A549 (cell line): ENCODE measurements at regions not wholly inside any gene's neighbourhood (a gene's known extent, or its start where the extent isn't known, plus 50 kb on each side); places are given as distances from the start of the nearest gene placed in this dataset.

Source experiments
- ATAC-seq, 2 experiments: fragments of 200-7000 bp in 1 of 2; fragments of >200 bp in 1 of 2; cut with Nextera tagmentation in 1 of 2; cut with Tn5 transposase in 1 of 2; 3 replicates each; pipeline versions ENCODE4 v1.8.0 to v1.9.1; 2018 to 2020; ENCODE audit warnings: mild to moderate bottlenecking in 1 of 2, moderate library complexity in 1 of 2
- CTCF ChIA-PET: fragments of 300-600 bp; sonication (Branson Sonifier 250); formaldehyde crosslinking; extraction: SDS; loops from one replicate; lab custom pipeline; 2021; ENCODE audit warnings: antibody characterized with exemption, inconsistent platforms; lab: Yijun Ruan, JAX
- POLR2A ChIA-PET: fragments of 350-600 bp; formaldehyde crosslinking; extraction: SDS; loops from one replicate; lab custom pipeline; 2021; ENCODE audit warnings: antibody characterized with exemption, inconsistent platforms; lab: Yijun Ruan, JAX
- DNase-seq, 2 experiments: peaks; one replicate each; pipeline versions ENCODE4 v3.0.0 to v3.0.0-alpha.2; 2011 to 2016; ENCODE audit warnings: low read depth in 1 of 2, low spot score in 1 of 2
- FAIRE-seq: peaks from 2 replicates; lab custom pipeline; 2011; peaks lifted over from hg19 to GRCh38; lab: Jason Lieb, UNC
- H3K27ac ChIP-seq, 2 experiments: fragments of >200 bp; sonication (Bioruptor Twin); formaldehyde crosslinking; 3 replicates each; pipeline ENCODE4 v1.5.1; 2016 to 2017
- H3K4me1 ChIP-seq: fragments of >200 bp; sonication (Bioruptor Twin); formaldehyde crosslinking; 3 replicates; pipeline ENCODE4 v1.6.1; 2016
- H3K4me2 ChIP-seq: fragments of >200 bp; sonication (Bioruptor Twin); formaldehyde crosslinking; 3 replicates; pipeline ENCODE4 v1.6.1; 2016
- H3K4me3 ChIP-seq: fragments of >200 bp; sonication (Bioruptor Twin); formaldehyde crosslinking; 3 replicates; pipeline ENCODE4 v1.5.1; 2016
- H3K9me3 ChIP-seq: fragments of >200 bp; sonication (Bioruptor Twin); formaldehyde crosslinking; 3 replicates; pipeline ENCODE4 v1.6.1; 2016
- CBX2 ChIP-seq: fragments of 200-600 bp; sonication (generic); IDR thresholded peaks from 2 replicates; pipeline ENCODE4 v1.6.1; 2016; ENCODE audit warnings: low read depth, mild to moderate bottlenecking, borderline replicate concordance
- CBX8 ChIP-seq: fragments of 200-600 bp; sonication (generic); IDR thresholded peaks from 2 replicates; pipeline ENCODE4 v1.6.1; 2016
- CEBPB ChIP-seq, 2 experiments: fragments of >200 bp in 1 of 2; sonication (Bioruptor Twin) in 1 of 2; formaldehyde crosslinking in 1 of 2; IDR thresholded peaks; 2 replicates each; pipeline ENCODE4 v1.6.1; 2012 to 2016
- CTCF ChIP-seq: fragments of >200 bp; sonication (Bioruptor Twin); formaldehyde crosslinking; IDR thresholded peaks from 3 replicates; pipeline ENCODE4 v1.5.1; 2016
- EHMT2 ChIP-seq: fragments of 200-600 bp; sonication (generic); IDR thresholded peaks from 2 replicates; pipeline ENCODE4 v1.6.1; 2016; ENCODE audit warnings: antibody characterized with exemption, low read depth, mild to moderate bottlenecking, moderate library complexity
- EP300 ChIP-seq, 2 experiments: fragments of >200 bp; sonication (Bioruptor Twin); formaldehyde crosslinking; IDR thresholded peaks; 2 replicates in 1 of 2; 3 replicates in 1 of 2; pipeline ENCODE4 v1.6.1; 2016 to 2017
- FOSL2 ChIP-seq, 2 experiments: fragments of 450-650 bp in 1 of 2; fragments of >200 bp in 1 of 2; sonication (Bioruptor Twin) in 1 of 2; formaldehyde crosslinking; IDR thresholded peaks; 2 replicates each; pipeline versions ENCODE4 v1.5.0 to v1.6.1; 2016 to 2020; ENCODE audit warnings: mild to moderate bottlenecking in 1 of 2, moderate library complexity in 1 of 2
- GATA3 ChIP-seq: IDR thresholded peaks from 2 replicates; pipeline ENCODE4 v1.6.1; 2012; ENCODE audit warnings: borderline replicate concordance
- HEYL ChIP-seq: fragments of 250-450 bp; sonication (Bioruptor Pico); IDR thresholded peaks from 2 replicates; pipeline ENCODE4 v1.8.0; 2021; ENCODE audit warnings: mild to moderate bottlenecking, moderate library complexity
- HOXA7 ChIP-seq: fragments of 250-450 bp; sonication (Bioruptor Pico); IDR thresholded peaks from 2 replicates; pipeline ENCODE4 v1.5.0; 2020; ENCODE audit warnings: mild to moderate bottlenecking, moderate library complexity
- JUNB ChIP-seq: fragments of >200 bp; sonication (Bioruptor Twin); formaldehyde crosslinking; IDR thresholded peaks from 2 replicates; pipeline ENCODE4 v1.6.1; 2016
- MAFK ChIP-seq: fragments of 450-650 bp; IDR thresholded peaks from 2 replicates; pipeline ENCODE4 v1.6.1; 2014; ENCODE audit not compliant: partially characterized antibody
- POLR2A ChIP-seq: IDR thresholded peaks from 2 replicates; pipeline ENCODE4 v1.6.1; 2012; ENCODE audit warnings: mild to moderate bottlenecking, low read length
- POLR2AphosphoS2 ChIP-seq: conservative IDR thresholded peaks from 2 replicates; pipeline ENCODE4 v1.6.1; 2012; ENCODE audit warnings: low read length, improper control_type of control experiment, inconsistent platforms
- RAD21 ChIP-seq, 2 experiments: fragments of >200 bp in 1 of 2; sonication (Bioruptor Twin) in 1 of 2; formaldehyde crosslinking in 1 of 2; IDR thresholded peaks in 1 of 2; conservative IDR thresholded peaks in 1 of 2; 2 replicates in 1 of 2; 3 replicates in 1 of 2; pipeline ENCODE4 v1.6.1; 2012 to 2018; ENCODE audit warnings: inconsistent platforms in 1 of 2
- RNF2 ChIP-seq: fragments of 200-600 bp; sonication (generic); IDR thresholded peaks from 2 replicates; pipeline ENCODE4 v1.6.1; 2016; ENCODE audit warnings: low read depth, mild to moderate bottlenecking, antibody characterized with exemption, moderate library complexity, borderline replicate concordance
- SREBF2 ChIP-seq: fragments of 450-650 bp; IDR thresholded peaks from 2 replicates; pipeline ENCODE4 v1.6.1; 2014; ENCODE audit warnings: mild to moderate bottlenecking, moderate library complexity
- TFCP2L1 ChIP-seq: fragments of 250-450 bp; sonication (Bioruptor Pico); IDR thresholded peaks from 2 replicates; pipeline ENCODE4 v1.5.0; 2021; ENCODE audit warnings: mild to moderate bottlenecking
- TP53 ChIP-seq: fragments of 250-450 bp; sonication (Bioruptor Pico); IDR thresholded peaks from 2 replicates; pipeline ENCODE4 v1.5.0; 2021; ENCODE audit warnings: mild to moderate bottlenecking, moderate library complexity
- ZC3H11A ChIP-seq: fragments of 450-650 bp; IDR thresholded peaks from 2 replicates; pipeline ENCODE4 v1.6.1; 2014; ENCODE audit warnings: antibody characterized with exemption, mild to moderate bottlenecking
- ZFP36 ChIP-seq: fragments of 450-650 bp; IDR thresholded peaks from 2 replicates; pipeline ENCODE4 v1.6.1; 2014; ENCODE audit warnings: borderline replicate concordance; ENCODE audit not compliant: partially characterized antibody
- ZNF302 ChIP-seq: fragments of 250-450 bp; sonication (Bioruptor Pico); IDR thresholded peaks from 2 replicates; pipeline ENCODE4 v1.9.0; 2021; ENCODE audit warnings: inconsistent platforms, mild to moderate bottlenecking, moderate library complexity
- WGBS: methylation state at CpG from one replicate; pipeline ENCODE4 v1.1.6; 2017; ENCODE audit errors: missing lambda C conversion rate; 5-methylcytosine and 5-hydroxymethylcytosine counted together
- TF ChIP-seq, protein P1 (sequence below): fragments of 200-600 bp; sonication (generic); IDR thresholded peaks from 2 replicates; pipeline ENCODE4 v1.6.1; 2016; ENCODE audit warnings: antibody characterized with exemption, mild to moderate bottlenecking, moderate library complexity
- TF ChIP-seq, protein P2 (sequence below): IDR thresholded peaks from 2 replicates; pipeline ENCODE4 v1.6.1; 2012
- TF ChIP-seq, protein P3 (sequence below): fragments of 150-350 bp; IDR thresholded peaks from 2 replicates; pipeline ENCODE4 v1.6.1; 2014; ENCODE audit warnings: low read depth, mild to moderate bottlenecking, low read length
- TF ChIP-seq, protein P4 (sequence below): fragments of >200 bp; sonication (Bioruptor Twin); formaldehyde crosslinking; IDR thresholded peaks from 3 replicates; pipeline ENCODE4 v1.6.1; 2016
- TF ChIP-seq, protein P5 (sequence below): fragments of 250-450 bp; sonication (Bioruptor Pico); IDR thresholded peaks from 2 replicates; pipeline ENCODE4 v1.5.0; 2021; ENCODE audit warnings: mild to moderate bottlenecking, moderate library complexity, borderline replicate concordance

GRCh38 chr1:94324178-94324544, 86.8 kb upstream of the ARHGAP29 start:
- Histone ChIP-seq H3K4me2 (peak overlapping the region; percentile 72), H3K4me1 (peaks cover 77% of the 10 kb centered on the region), H3K27ac (peak overlapping the region; percentile 78 to 90)
- DNase-seq = no peak
- FAIRE-seq = no peak
- POLR2A ChIA-PET = no interaction called here
- TF ChIP-seq EP300 (IDR thresholded peaks at IDR 0.05) (peak in 1 of 2 experiments; percentile 35; a peak in 1 of 5 replicates), EHMT2 (no peak), GATA3 (peak; percentile 70; the same call in 1 of the 2 replicates), CTCF (no peak), TP53 (CRISPR knock-in tag) (no peak), POLR2A (no peak), CBX2 (no peak), JUNB (peak; percentile 61)
- TF ChIP-seq, all 56 proteins: peak for 3
- WGBS = 26% methylated on average over 4 of the region's 4 CpGs
- Histone ChIP-seq H3K9me3 (no peaks in the 10 kb centered on the region), H3K4me3 (no peak overlapping the region)
- ATAC-seq = no peak
- CTCF ChIA-PET = interaction anchor here (1.4 to 5.4 kb wide), 2 partner anchors 12 to 285 kb away, joined by 5 to 35 read pairs; no protein-coding TSS in a partner anchor

DNA sequence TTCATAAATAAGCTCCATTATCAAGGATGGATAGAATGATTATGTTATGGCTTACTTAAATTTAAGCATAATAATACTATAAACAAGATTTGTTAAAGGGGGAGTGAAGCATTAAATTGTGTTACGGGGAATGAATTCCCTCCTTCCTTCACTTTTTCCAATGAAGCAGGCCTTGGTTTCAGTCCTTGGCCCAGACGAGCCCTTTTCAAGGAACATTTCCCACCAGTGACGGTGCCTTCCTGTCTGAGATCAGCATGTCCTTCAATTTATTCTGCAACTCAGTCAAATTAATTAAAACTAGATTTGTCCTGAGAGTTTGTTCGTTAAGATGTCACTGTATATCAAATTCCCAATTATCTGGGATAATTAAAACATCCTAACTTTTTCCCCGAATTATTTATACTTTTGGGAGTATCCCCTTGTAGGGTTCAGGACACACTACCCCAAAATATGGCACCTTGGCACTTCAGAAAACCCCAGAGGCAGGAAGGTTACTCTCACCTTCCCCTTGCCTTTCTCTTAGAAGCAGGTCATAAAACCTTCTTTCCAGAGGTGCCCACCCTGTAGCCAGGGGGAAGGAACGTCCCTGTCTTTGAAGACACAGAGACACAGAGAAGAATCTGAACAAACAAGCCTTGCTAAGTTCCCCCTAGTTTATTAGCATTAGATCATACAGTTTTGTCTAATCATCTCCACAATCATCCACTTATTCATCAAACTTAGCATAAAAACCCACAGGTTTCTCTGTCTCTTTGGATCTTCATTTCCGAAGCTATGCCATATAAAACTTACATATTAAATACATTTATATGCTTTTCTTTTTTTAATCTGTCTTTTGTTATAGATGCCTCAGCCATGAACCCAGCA, 86.2 kb upstream of the ARHGAP29 start:
- TF ChIP-seq RAD21 (conservative IDR thresholded peaks at IDR 0.05 in 1 of 2, IDR thresholded peaks at IDR 0.05 in 1 of 2) (no peak), ZC3H11A (no peak), POLR2A (no peak), CBX8 (no peak), CEBPB (IDR thresholded peaks at IDR 0.05) (no peak), SREBF2 (no peak), RNF2 (no peak), HEYL (CRISPR knock-in tag) (no peak), MAFK (no peak), TFCP2L1 (CRISPR knock-in tag) (no peak), HOXA7 (CRISPR knock-in tag) (no peak), POLR2AphosphoS2 (no peak), ZFP36 (no peak), FOSL2 (IDR thresholded peaks at IDR 0.05) (no peak), FOSL2 (CRISPR knock-in tag; IDR thresholded peaks at IDR 0.05) (no peak), ZNF302 (CRISPR knock-in tag) (no peak)
- TF ChIP-seq, protein P1, sequence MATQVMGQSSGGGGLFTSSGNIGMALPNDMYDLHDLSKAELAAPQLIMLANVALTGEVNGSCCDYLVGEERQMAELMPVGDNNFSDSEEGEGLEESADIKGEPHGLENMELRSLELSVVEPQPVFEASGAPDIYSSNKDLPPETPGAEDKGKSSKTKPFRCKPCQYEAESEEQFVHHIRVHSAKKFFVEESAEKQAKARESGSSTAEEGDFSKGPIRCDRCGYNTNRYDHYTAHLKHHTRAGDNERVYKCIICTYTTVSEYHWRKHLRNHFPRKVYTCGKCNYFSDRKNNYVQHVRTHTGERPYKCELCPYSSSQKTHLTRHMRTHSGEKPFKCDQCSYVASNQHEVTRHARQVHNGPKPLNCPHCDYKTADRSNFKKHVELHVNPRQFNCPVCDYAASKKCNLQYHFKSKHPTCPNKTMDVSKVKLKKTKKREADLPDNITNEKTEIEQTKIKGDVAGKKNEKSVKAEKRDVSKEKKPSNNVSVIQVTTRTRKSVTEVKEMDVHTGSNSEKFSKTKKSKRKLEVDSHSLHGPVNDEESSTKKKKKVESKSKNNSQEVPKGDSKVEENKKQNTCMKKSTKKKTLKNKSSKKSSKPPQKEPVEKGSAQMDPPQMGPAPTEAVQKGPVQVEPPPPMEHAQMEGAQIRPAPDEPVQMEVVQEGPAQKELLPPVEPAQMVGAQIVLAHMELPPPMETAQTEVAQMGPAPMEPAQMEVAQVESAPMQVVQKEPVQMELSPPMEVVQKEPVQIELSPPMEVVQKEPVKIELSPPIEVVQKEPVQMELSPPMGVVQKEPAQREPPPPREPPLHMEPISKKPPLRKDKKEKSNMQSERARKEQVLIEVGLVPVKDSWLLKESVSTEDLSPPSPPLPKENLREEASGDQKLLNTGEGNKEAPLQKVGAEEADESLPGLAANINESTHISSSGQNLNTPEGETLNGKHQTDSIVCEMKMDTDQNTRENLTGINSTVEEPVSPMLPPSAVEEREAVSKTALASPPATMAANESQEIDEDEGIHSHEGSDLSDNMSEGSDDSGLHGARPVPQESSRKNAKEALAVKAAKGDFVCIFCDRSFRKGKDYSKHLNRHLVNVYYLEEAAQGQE = no peak
- TF ChIP-seq, protein P2, sequence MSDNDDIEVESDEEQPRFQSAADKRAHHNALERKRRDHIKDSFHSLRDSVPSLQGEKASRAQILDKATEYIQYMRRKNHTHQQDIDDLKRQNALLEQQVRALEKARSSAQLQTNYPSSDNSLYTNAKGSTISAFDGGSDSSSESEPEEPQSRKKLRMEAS = no peak
- TF ChIP-seq, protein P3, sequence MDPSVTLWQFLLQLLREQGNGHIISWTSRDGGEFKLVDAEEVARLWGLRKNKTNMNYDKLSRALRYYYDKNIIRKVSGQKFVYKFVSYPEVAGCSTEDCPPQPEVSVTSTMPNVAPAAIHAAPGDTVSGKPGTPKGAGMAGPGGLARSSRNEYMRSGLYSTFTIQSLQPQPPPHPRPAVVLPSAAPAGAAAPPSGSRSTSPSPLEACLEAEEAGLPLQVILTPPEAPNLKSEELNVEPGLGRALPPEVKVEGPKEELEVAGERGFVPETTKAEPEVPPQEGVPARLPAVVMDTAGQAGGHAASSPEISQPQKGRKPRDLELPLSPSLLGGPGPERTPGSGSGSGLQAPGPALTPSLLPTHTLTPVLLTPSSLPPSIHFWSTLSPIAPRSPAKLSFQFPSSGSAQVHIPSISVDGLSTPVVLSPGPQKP = no peak
- TF ChIP-seq, protein P4, sequence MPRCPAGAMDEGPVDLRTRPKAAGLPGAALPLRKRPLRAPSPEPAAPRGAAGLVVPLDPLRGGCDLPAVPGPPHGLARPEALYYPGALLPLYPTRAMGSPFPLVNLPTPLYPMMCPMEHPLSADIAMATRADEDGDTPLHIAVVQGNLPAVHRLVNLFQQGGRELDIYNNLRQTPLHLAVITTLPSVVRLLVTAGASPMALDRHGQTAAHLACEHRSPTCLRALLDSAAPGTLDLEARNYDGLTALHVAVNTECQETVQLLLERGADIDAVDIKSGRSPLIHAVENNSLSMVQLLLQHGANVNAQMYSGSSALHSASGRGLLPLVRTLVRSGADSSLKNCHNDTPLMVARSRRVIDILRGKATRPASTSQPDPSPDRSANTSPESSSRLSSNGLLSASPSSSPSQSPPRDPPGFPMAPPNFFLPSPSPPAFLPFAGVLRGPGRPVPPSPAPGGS = no peak
- TF ChIP-seq, protein P5, sequence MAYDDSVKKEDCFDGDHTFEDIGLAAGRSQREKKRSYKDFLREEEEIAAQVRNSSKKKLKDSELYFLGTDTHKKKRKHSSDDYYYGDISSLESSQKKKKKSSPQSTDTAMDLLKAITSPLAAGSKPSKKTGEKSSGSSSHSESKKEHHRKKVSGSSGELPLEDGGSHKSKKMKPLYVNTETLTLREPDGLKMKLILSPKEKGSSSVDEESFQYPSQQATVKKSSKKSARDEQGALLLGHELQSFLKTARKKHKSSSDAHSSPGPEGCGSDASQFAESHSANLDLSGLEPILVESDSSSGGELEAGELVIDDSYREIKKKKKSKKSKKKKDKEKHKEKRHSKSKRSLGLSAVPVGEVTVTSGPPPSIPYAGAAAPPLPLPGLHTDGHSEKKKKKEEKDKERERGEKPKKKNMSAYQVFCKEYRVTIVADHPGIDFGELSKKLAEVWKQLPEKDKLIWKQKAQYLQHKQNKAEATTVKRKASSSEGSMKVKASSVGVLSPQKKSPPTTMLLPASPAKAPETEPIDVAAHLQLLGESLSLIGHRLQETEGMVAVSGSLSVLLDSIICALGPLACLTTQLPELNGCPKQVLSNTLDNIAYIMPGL = no peak
- H3K27ac ChIP-seq = peak overlapping the region; percentile 78 to 90
- ATAC-seq (no peak), FAIRE-seq (no peak), DNase-seq (no peak)
- no peak overlapping the region for H3K4me3 ChIP-seq
- ChIA-PET CTCF (interaction anchor here (0.6 to 5.4 kb wide), 4 partner anchors 13 to 390 kb away, joined by 4 to 35 read pairs (median 5); no protein-coding TSS in a partner anchor), POLR2A (no interaction called here)
- peaks cover 82% of the 10 kb centered on the region for H3K4me1 ChIP-seq
- no peaks in the 10 kb centered on the region for H3K9me3 ChIP-seq
- H3K4me2 ChIP-seq = peak overlapping the region; percentile 72
- 56% methylated on average over 7 of the region's 7 CpGs for WGBS
